GM19025 (cell line): ENCODE measurements at regions not wholly inside any gene's neighbourhood (a gene's known extent, or its start where the extent isn't known, plus 50 kb on each side); places are given as distances from the start of the nearest gene placed in this dataset.
"Not testable (repeated sequence)": the region's sequence is repeated elsewhere in the genome, so short reads cannot be mapped to it uniquely, and the experiment has no call there.

ENCODE experiments used
- ATAC-seq: cut with Tn5 transposase; IDR thresholded peaks from one replicate; pipeline ENCODE4 v1.9.1; 2021; ENCODE audit warnings: mild to moderate bottlenecking, low read depth, moderate library complexity; ENCODE audit not compliant: unreplicated experiment

GRCh38 chr13:99796175-99796819 lies 175.3 kb downstream of the ZIC5 start:
- ATAC-seq, result no peak

GRCh38 chr13:99792079-99792921 lies 179.3 kb downstream of the ZIC5 start:
- ATAC-seq, result no peak

DNA sequence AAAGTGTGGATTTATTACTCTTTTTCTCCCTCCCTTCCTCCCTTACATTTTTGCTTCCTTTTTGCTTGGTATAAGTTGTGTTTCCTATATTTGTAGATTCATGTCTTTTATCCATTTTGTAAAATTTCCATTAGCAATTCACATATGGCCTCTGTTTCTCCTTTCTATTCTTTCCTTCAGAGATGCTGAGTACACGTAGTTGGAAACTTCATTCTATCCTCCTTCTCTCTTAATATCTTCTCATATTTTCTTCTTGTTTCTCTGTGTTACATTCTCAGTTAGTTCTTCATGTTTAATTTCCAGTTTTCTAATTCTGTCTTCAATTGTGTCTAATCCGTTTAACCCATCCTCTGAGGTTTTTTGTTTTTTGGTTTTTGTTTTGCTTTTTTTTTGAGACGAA lies 188.9 kb downstream of the ZIC5 start:
- no peak for ATAC-seq

DNA sequence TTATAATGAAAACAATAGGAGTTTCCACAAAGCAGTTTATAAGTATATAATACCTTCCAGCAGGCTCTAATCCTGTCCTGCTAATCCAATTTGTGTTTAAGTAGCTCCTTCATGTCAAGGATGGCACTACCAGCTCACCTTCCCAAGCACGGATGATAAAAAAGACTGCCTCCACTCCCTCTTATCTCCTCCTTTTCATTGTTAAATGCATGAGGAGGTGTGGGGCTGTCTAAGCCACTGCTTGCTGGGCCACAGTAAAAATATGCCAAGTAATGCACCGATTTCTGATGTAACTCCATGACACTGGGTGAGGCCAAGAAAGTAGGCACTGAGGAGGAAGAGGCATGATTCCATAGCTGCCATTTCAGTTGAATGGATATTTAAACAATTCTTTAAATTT lies 193.1 kb downstream of the ZIC5 start:
- no peak for ATAC-seq

- ATAC-seq, result no peak
Observed at GRCh38 chr13:99777873-99778272, 193.7 kb downstream of the ZIC5 start.

GRCh38 chr13:99774644-99775043 lies 196.9 kb downstream of the ZIC5 start:
- ATAC-seq, result no peak

DNA sequence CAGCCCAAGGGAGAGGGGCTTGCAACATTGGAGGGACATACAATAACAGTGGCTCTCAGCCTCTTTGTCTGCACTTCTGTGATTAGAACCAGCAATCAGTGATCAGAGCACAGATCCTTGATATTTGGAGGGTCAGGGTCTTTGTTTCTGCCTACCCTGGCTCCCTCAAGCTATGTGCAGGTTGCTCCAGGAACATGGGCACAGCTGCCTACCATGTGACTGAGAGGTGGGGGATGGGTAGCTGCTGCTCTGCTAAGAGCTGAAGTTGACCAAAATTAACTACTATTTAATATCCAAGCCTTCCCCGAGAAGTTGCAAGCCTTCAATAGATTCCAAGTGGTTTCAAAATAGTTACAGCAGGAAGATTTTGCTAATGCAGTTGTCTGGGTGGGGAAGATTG lies 202.6 kb downstream of the ZIC5 start:
- ATAC-seq, result no peak

DNA sequence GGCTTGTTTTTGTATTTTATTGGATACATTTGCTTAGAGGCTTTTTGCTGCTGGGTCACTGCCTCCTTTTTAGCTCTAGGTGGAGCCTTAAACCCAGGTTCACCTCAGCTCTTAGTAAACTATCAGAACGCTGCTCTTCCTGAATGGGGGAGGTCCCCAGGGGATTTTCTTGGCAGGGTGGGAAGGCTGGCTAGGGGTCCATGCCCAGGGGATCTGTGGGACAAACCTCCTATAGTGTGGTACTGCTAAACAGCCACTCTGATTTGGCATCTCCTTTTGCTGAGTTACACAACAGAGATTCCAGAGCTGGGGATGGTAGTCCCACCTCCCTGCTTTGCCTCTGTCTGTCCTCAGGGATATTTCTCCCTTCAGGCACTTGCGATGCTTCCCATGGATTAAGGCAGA lies 204.9 kb downstream of the ZIC5 start:
- no peak for ATAC-seq

- ATAC-seq, result no peak
Observed at GRCh38 chr13:99765869-99766268, 205.7 kb downstream of the ZIC5 start.

GRCh38 chr13:99760456-99760855 lies 211.1 kb downstream of the ZIC5 start:
- ATAC-seq, result no peak

- ATAC-seq, result no peak
Observed at GRCh38 chr13:99759163-99759552, 212.4 kb downstream of the ZIC5 start.

GRCh38 chr13:99758460-99759162 lies 213.0 kb downstream of the ZIC5 start:
- no peak for ATAC-seq

GRCh38 chr13:99757756-99758459 lies 213.7 kb downstream of the ZIC5 start:
- no peak for ATAC-seq

DNA sequence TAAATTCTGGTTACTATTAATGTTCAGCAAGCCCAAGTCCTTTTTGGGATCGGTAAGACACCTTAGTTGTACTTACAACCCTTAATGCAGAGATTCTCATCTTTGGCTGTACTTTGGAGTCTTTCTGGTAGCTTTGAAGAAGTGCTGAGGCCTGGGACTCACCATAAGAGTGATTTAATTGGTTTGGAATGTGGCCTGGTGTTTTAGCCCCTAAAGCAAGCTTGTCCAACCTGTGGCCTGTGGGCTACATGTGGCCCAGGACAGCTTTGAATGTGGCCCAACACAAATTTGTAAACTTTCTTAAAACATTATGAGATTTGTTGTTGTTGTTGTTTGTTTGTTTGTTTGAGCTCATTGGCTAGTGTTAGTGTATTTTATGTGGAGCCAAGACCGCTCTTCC lies 215.3 kb downstream of the ZIC5 start:
- no peak for ATAC-seq

GRCh38 chr13:99754750-99755149 lies 216.8 kb downstream of the ZIC5 start:
- not testable (repeated sequence) for ATAC-seq

GRCh38 chr13:99752373-99752772 lies 219.2 kb downstream of the ZIC5 start:
- ATAC-seq, result no peak

DNA sequence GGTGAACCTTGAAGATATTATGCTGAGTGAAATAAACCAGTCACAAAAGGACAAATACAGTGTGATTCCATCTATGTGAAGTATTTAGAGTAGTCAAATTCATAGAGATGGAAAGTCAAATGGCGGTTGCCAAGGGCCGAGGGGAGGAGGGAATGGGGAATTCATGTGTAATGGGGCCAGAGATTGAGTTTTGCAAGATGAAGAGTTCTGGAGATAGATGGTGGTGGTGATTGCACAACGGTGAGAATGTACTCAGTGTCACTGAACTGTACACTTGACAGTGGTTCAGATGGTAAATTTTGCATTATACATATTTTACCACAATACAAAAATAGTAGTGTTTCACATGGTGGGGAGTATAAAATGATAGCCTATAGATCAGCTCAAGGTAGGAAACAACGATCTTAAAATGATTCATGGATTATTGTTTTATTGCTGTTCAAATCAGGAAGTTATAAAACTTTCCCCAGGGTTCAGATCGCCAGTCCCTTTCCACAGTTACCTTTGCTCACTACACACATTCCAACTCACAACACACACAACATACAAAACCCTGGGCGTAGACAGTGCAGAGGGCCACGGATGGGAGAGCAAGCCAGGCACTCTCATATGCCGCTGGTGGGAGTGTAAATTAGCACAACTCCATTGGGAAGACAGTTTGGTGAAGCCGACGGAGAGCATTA lies 219.9 kb downstream of the ZIC5 start:
- ATAC-seq, result no peak

DNA sequence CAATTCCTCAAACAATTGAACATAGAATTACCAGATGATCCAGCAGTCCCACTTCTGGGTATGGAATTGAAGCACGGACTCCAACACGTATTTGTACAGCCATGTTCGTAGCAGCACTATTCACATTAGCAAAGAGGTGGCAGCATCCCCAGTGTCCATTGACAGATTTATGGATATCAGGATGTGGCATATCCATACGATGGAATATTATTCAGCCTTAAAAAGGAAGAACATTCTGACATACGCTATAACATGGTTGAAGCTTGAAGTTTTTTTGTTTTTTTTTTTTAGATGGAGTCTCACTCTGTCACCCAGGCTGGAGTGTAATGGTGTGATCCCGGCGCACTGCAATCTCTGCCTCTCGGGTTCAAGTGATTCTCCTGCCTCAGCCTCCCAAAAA lies 220.6 kb downstream of the ZIC5 start:
- ATAC-seq, result no peak

DNA sequence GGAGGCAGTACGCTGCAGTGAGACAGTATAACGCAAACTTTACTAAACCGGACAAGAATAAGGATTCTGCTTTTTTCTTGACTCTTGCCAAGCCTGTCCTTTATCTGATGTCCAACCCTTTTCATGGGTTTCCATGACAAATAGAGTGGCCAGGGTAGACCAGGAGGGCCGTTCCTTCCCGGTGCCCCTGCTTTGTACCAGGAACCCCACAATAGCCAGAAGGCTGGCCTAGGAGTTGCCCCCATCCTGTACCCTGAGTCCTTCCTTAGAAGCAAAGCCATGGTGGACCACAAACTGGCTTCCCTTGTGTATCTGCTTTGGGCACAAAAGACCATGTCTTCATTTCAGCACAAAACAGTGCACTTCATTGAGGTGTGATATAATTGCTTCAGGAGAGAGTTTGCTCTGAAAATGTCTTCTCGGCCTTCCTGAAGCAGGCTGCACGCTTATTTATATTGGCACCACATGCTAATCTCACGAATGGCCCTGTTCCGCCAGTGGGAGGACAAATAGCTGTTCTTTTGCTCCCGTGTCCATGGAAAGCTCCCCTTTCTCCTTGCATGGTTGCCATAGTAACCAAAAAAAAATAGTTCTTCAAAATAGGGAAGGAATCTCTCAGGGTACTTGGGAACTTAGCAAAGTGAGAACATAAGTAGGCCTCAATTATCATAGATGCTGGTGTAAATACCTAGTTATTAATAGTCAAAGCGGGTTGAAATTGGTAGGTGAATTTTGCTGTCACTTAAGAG lies 222.1 kb downstream of the ZIC5 start:
- no peak for ATAC-seq

GRCh38 chr13:99747403-99747710 lies 224.2 kb downstream of the ZIC5 start:
- ATAC-seq, result no peak
